ENCODE measurements at regions not wholly inside any gene's neighbourhood (a gene's known extent, or its start where the extent isn't known, plus 50 kb on each side); places are given as distances from the start of the nearest gene placed in this dataset.

DNA sequence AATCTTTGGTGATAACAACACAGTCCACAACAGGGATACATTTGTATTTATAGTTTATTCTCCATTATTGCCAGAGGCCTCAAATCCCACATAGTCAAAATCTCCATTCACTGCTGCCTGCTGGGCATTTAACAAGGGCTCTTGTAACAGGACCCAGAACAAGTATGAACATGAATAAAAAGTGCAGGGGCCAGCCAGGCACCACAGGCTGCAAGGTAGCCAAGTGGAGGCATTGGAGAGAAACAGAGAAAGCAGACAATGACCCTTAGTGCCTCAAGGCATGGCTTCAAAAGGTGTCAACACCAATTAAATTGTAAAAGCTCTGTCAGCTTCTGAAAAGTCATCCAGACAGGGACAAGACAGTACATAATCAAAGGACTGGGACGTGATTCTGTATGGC is 116.8 kb downstream of the ATP6V1G3 start:
- TF ChIP-seq, protein P1, sequence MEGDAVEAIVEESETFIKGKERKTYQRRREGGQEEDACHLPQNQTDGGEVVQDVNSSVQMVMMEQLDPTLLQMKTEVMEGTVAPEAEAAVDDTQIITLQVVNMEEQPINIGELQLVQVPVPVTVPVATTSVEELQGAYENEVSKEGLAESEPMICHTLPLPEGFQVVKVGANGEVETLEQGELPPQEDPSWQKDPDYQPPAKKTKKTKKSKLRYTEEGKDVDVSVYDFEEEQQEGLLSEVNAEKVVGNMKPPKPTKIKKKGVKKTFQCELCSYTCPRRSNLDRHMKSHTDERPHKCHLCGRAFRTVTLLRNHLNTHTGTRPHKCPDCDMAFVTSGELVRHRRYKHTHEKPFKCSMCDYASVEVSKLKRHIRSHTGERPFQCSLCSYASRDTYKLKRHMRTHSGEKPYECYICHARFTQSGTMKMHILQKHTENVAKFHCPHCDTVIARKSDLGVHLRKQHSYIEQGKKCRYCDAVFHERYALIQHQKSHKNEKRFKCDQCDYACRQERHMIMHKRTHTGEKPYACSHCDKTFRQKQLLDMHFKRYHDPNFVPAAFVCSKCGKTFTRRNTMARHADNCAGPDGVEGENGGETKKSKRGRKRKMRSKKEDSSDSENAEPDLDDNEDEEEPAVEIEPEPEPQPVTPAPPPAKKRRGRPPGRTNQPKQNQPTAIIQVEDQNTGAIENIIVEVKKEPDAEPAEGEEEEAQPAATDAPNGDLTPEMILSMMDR (IDR thresholded peaks at IDR 0.05; ENCODE audit: low read depth, low read length): no peak
- no peak for TF ChIP-seq EZH2phosphoT487 (IDR thresholded peaks at IDR 0.05; ENCODE audit: low read depth)

Measured in OCI-LY3 (cell line).